ACC112 (cell line): ENCODE measurements at regions not wholly inside any gene's neighbourhood (a gene's known extent, or its start where the extent isn't known, plus 50 kb on each side); places are given as distances from the start of the nearest gene placed in this dataset.
A peak's percentile ranks its signal among the peaks of the same experiment; 100 is the strongest.

Source experiments
- H2AFZ ChIP-seq: fragments of 200-600 bp; sonication (generic); one replicate; pipeline ENCODE4 v1.6.0; 2017; ENCODE audit warnings: antibody characterized with exemption, low read length; ENCODE audit not compliant: unreplicated experiment
- H3K27ac ChIP-seq: fragments of 200-600 bp; sonication (generic); 2 replicates; pipeline ENCODE4 v1.5.1; 2014; ENCODE audit warnings: low read depth, mild to moderate bottlenecking, antibody characterized with exemption, low read length, moderate library complexity
- H3K27me3 ChIP-seq: fragments of 200-600 bp; sonication (generic); 2 replicates; pipeline ENCODE4 v1.6.1; 2014; ENCODE audit warnings: mild to moderate bottlenecking, antibody characterized with exemption, low read length, moderate library complexity, mixed read lengths; ENCODE audit not compliant: insufficient read depth
- H3K36me3 ChIP-seq: fragments of 200-600 bp; sonication (generic); 2 replicates; pipeline ENCODE4 v1.6.1; 2016; ENCODE audit warnings: mild to moderate bottlenecking, antibody characterized with exemption, low read length, moderate library complexity, mixed read lengths; ENCODE audit not compliant: insufficient read depth
- H3K4me1 ChIP-seq: fragments of 200-600 bp; sonication (generic); one replicate; pipeline ENCODE4 v1.6.1; 2016; ENCODE audit warnings: low read length, mixed read lengths; ENCODE audit not compliant: insufficient read depth, unreplicated experiment, control insufficient read depth
- H3K4me3 ChIP-seq: fragments of 200-600 bp; sonication (generic); 2 replicates; pipeline ENCODE4 v1.5.1; 2014; ENCODE audit warnings: mild to moderate bottlenecking, low read depth, low read length
- H3K79me2 ChIP-seq: fragments of 200-600 bp; sonication (generic); one replicate; pipeline ENCODE4 v1.6.0; 2016; ENCODE audit warnings: low read length; ENCODE audit not compliant: control insufficient read depth, unreplicated experiment, insufficient read depth

DNA sequence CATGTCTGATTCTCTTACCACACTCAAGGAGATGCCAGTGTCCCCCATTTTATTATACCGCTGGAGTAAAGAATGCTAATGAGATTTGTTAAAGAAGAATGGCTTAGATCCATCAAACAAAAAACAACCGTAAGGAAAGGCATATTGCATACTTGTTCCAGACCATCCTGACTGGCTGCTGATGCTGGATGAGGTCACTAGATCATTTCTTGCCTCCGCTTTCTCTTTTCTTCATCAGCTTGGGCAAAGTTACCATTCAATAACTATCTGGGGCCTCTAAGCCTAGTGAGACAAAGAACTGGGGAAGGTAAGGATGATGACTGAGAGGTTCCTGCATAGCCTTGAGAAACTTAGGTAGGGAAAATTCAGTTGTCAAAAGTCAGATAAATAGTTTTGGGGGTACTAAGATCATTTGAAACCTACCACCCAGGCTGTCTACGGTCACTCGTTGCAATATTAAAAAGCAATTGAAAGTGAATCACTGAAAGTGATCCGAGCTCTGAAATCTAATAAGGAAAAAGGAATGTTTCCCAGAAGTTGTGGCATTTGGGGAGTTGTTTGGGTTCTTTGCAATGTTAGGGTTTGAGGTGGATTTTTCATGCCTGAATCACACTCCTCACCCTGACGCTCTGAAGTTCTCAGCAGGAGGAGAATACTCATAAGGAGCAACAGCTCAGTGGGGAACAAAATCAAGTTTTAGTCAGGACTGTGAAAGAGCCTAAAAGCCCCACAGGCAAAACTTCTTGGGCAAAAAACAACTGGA lies 176.8 kb downstream of the HHIPL2 start:
- Histone ChIP-seq H3K4me3 (peak overlapping the region; percentile 44), H3K27me3 (peaks cover 4% of the 10 kb centered on the region; the same call in 1 of the 2 replicates), H2AFZ (no peak overlapping the region)

DNA sequence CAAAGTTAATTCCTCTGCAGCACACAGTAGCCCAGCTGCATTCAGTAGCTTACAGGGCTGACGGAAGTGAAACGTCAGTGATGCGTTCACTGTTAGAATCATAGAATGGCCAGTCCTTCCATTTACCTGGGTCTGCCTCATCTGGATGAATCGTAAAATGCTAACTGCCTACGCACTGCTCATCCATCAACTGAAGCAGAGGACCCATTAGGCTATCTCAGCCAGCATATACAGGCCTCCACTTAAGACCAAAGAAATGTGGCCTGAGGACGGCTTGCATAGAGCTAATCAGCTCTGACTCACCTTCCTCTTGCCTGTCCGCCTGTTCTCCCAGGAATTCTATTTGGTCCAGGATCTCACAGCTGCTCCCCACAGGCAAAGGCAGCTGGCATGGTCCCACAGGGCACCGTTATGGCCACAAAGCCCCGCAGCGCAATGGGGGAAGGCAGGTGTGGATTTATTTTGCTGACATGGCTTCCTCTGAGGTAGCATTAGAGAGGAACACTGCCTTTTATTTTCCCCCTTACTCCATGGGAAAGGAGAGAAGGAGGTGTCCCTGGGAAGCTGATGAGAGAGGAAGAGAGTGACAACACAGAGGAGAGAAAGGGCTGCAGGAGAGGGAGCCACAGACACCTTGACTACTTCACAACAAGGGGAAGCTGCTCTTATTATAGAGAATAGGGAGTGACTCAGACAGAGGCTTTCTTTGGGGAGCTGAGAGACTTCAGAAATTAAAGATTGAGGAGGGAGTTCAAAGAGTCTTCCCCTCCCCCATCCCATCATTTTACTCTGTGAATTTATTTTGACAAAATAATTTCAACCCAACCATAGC lies 177.6 kb downstream of the HHIPL2 start:
- H3K4me3 ChIP-seq: no peak overlapping the region
- no peak overlapping the region for H2AFZ ChIP-seq
- peaks cover 24% of the 10 kb centered on the region for H3K4me1 ChIP-seq
- H3K79me2 ChIP-seq: no peaks in the 10 kb centered on the region
- no peaks in the 10 kb centered on the region for H3K36me3 ChIP-seq
- peaks cover 4% of the 10 kb centered on the region; the same call in 1 of the 2 replicates for H3K27me3 ChIP-seq
- H3K27ac ChIP-seq: peak overlapping the region; percentile 84

More for the DNA sequence above, 176.8 kb downstream of the HHIPL2 start:
- H3K4me1 ChIP-seq: peaks cover 24% of the 10 kb centered on the region
- peak overlapping the region; percentile 84 for H3K27ac ChIP-seq
- no peaks in the 10 kb centered on the region for H3K79me2 ChIP-seq
- H3K36me3 ChIP-seq: no peaks in the 10 kb centered on the region

DNA sequence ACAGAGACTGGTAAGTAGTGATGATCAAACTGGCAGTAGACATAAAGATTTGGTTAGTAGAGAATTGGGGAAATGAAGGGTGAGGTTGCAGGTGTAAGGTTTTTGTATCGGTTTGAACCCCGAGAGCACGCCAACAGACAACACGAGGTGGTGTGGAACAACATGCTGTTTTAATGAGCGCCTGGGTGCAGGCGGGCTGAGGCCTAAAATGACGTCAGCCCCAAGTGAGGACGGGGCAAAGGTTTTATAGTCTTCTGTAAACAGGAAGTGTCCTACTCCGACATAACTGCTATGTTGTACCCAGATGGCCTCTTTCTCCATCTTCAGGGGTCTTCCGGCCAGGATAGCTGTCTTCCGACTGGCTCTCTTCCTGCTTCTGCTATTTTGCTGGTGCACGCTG lies 178.8 kb downstream of the HHIPL2 start:
- Histone ChIP-seq H3K27me3 (peaks cover 4% of the 10 kb centered on the region; the same call in 1 of the 2 replicates), H3K4me3 (no peak overlapping the region), H2AFZ (no peak overlapping the region), H3K4me1 (peaks cover 24% of the 10 kb centered on the region), H3K79me2 (no peaks in the 10 kb centered on the region), H3K27ac (no peak overlapping the region), H3K36me3 (no peaks in the 10 kb centered on the region)

DNA sequence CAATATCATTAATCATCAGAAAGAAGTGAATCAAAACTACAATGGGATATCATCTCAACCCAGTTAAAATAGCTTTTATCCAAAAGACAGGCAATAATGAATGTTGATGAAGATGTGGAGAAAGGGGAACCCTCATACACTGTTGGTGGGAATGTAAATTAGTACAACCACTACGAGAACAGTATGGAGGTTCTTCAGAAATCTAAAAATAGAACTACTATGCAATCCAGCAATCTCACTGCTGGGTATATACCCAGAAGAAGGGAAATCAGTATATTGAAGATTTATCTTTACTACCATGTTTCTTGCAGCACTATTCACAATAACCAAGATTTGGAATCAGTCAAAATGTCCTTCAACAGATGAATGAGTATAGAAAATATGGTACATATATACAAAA lies 189.8 kb downstream of the HHIPL2 start:
- Histone ChIP-seq H3K79me2 (no peaks in the 10 kb centered on the region), H3K27me3 (no peaks in the 10 kb centered on the region), H3K4me1 (no peaks in the 10 kb centered on the region), H3K27ac (no peak overlapping the region), H2AFZ (no peak overlapping the region), H3K4me3 (no peak overlapping the region), H3K36me3 (no peaks in the 10 kb centered on the region)

DNA sequence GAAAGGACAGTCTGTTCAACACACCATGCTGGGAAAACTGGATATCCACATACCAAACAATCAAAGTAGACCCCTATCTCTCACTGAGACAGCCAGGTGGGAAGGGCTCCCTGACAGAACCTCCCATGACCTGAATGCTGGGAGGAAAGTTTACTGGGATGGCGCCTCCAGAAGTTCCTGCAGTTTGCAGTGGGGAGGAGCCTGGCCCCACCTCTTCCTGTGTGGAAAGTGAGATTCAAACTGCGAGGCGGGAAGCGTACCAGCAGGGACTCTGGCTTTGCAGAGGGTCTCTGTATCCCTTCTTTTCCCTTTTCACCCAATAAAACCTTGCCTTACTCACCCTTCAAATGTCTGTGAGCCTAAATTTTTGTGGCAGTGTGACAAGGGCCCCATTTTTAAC lies 190.7 kb downstream of the HHIPL2 start:
- H3K27me3 ChIP-seq: no peaks in the 10 kb centered on the region
- H3K4me3 ChIP-seq: no peak overlapping the region
- no peak overlapping the region for H3K27ac ChIP-seq
- H2AFZ ChIP-seq: no peak overlapping the region
- H3K36me3 ChIP-seq: no peaks in the 10 kb centered on the region
- H3K4me1 ChIP-seq: no peaks in the 10 kb centered on the region
- H3K79me2 ChIP-seq: no peaks in the 10 kb centered on the region

DNA sequence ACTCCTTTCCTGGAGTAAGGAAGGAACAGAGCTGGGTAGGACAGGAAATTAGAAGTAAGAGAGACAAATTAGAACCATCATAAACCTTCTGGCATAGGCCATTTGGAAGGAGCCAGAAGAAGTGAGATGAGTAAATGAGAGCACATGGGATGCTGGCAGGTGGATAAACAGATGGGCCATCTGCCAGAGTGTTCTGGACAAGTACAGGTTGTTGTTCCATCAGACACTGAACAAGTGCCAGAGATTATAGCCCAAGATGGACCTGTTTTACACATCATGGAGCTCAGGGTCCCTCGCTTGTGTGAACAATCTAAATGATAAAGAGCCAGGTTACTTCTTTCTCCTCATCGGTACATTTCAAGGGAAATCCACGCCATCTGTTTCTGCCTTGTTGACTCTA lies 200.3 kb downstream of the HHIPL2 start:
- Histone ChIP-seq H3K36me3 (no peaks in the 10 kb centered on the region), H3K27me3 (peaks cover 14% of the 10 kb centered on the region; the same call in 1 of the 2 replicates), H3K4me3 (no peak overlapping the region), H3K27ac (no peak overlapping the region), H2AFZ (no peak overlapping the region), H3K79me2 (no peaks in the 10 kb centered on the region), H3K4me1 (no peaks in the 10 kb centered on the region)

GRCh38 chr1:222346955-222347354 lies 200.9 kb downstream of the HHIPL2 start:
- H3K4me3 ChIP-seq: no peak overlapping the region

GRCh38 chr1:222339376-222339947 lies 208.4 kb downstream of the HHIPL2 start:
- Histone ChIP-seq H2AFZ (no peak overlapping the region), H3K36me3 (no peaks in the 10 kb centered on the region), H3K27me3 (peaks cover 19% of the 10 kb centered on the region; the same call in 1 of the 2 replicates)

More at GRCh38 chr1:222346955-222347354, 200.9 kb downstream of the HHIPL2 start:
- Histone ChIP-seq H3K27me3 (peaks cover 17% of the 10 kb centered on the region; the same call in 1 of the 2 replicates), H2AFZ (no peak overlapping the region), H3K4me1 (no peaks in the 10 kb centered on the region), H3K27ac (no peak overlapping the region), H3K79me2 (no peaks in the 10 kb centered on the region), H3K36me3 (no peaks in the 10 kb centered on the region)

GRCh38 chr1:222335586-222335985 lies 212.3 kb downstream of the HHIPL2 start:
- no peaks in the 10 kb centered on the region for H3K79me2 ChIP-seq
- no peak overlapping the region for H3K4me3 ChIP-seq
- H3K4me1 ChIP-seq: no peaks in the 10 kb centered on the region
- H3K27me3 ChIP-seq: peaks cover 17% of the 10 kb centered on the region; the same call in 1 of the 2 replicates
- no peak overlapping the region for H2AFZ ChIP-seq
- no peak overlapping the region for H3K27ac ChIP-seq
- no peaks in the 10 kb centered on the region for H3K36me3 ChIP-seq

More at GRCh38 chr1:222339376-222339947, 208.4 kb downstream of the HHIPL2 start:
- no peak overlapping the region for H3K4me3 ChIP-seq
- no peaks in the 10 kb centered on the region for H3K79me2 ChIP-seq
- no peaks in the 10 kb centered on the region for H3K4me1 ChIP-seq
- H3K27ac ChIP-seq: no peak overlapping the region

GRCh38 chr1:222334026-222334680 lies 213.8 kb downstream of the HHIPL2 start:
- Histone ChIP-seq H3K4me3 (no peak overlapping the region), H3K79me2 (no peaks in the 10 kb centered on the region), H3K4me1 (no peaks in the 10 kb centered on the region), H3K27ac (no peak overlapping the region), H3K36me3 (no peaks in the 10 kb centered on the region), H3K27me3 (peaks cover 19% of the 10 kb centered on the region; the same call in 1 of the 2 replicates), H2AFZ (no peak overlapping the region)
